H9 (cell line): ENCODE measurements at regions not wholly inside any gene's neighbourhood (a gene's known extent, or its start where the extent isn't known, plus 50 kb on each side); places are given as distances from the start of the nearest gene placed in this dataset.

Source experiments
- DNase-seq: peaks from one replicate; pipeline ENCODE4 v3.0.0-alpha.2; 2017
- H2AFZ ChIP-seq: one replicate; pipeline ENCODE4 v1.6.1; 2013; ENCODE audit warnings: mild to moderate bottlenecking, low read length, control low read depth, moderate library complexity
- H2AK5ac ChIP-seq: 2 replicates; pipeline ENCODE4 v1.6.1; 2013; ENCODE audit warnings: low read length, control low read depth, mixed read lengths; ENCODE audit not compliant: insufficient read length
- H2BK120ac ChIP-seq: one replicate; pipeline ENCODE4 v1.6.1; 2013; ENCODE audit warnings: low read depth, mild to moderate bottlenecking, low read length, control low read depth, inconsistent platforms; ENCODE audit not compliant: poor library complexity, severe bottlenecking
- H2BK12ac ChIP-seq: 2 replicates; pipeline ENCODE4 v1.6.1; 2013; ENCODE audit warnings: low read length, control low read depth, mixed read lengths, low read depth; ENCODE audit not compliant: insufficient read length
- H2BK15ac ChIP-seq: 2 replicates; pipeline ENCODE4 v1.6.1; 2013; ENCODE audit warnings: low read depth, low read length, control low read depth
- H2BK20ac ChIP-seq: one replicate; pipeline ENCODE4 v1.6.1; 2013; ENCODE audit warnings: low read depth, mild to moderate bottlenecking, low read length, control low read depth, inconsistent platforms; ENCODE audit not compliant: poor library complexity, severe bottlenecking
- H2BK5ac ChIP-seq: 2 replicates; pipeline ENCODE4 v1.6.1; 2013; ENCODE audit warnings: low read length, control low read depth, mixed read lengths; ENCODE audit not compliant: insufficient read length
- H3K14ac ChIP-seq: 2 replicates; pipeline ENCODE4 v1.6.1; 2013; ENCODE audit warnings: low read length, control low read depth; ENCODE audit not compliant: insufficient read depth
- H3K18ac ChIP-seq: 2 replicates; pipeline ENCODE4 v1.6.1; 2013; ENCODE audit warnings: low read depth, mild to moderate bottlenecking, mixed read lengths, low read length, control low read depth; ENCODE audit not compliant: insufficient read length
- H3K23ac ChIP-seq: 2 replicates; pipeline ENCODE4 v1.6.1; 2013; ENCODE audit warnings: low read length, control low read depth, mixed read lengths, low read depth; ENCODE audit not compliant: insufficient read length
- H3K23me2 ChIP-seq: 2 replicates; pipeline ENCODE4 v1.6.1; 2013; ENCODE audit warnings: low read depth, mild to moderate bottlenecking, mixed read lengths, low read length, control low read depth; ENCODE audit not compliant: insufficient read length, poor library complexity, severe bottlenecking
- H3K27ac ChIP-seq: 2 replicates; pipeline ENCODE4 v1.5.1; 2013; ENCODE audit warnings: low read length, control low read depth, mixed read lengths, low read depth; ENCODE audit not compliant: insufficient read length
- H3K27me3 ChIP-seq: 2 replicates; pipeline ENCODE4 v1.6.1; 2013; ENCODE audit warnings: low read length, control low read depth, inconsistent platforms; ENCODE audit not compliant: insufficient read depth
- H3K4ac ChIP-seq: 2 replicates; pipeline ENCODE4 v1.6.1; 2013; ENCODE audit warnings: low read depth, mild to moderate bottlenecking, control low read depth, inconsistent platforms, low read length, moderate library complexity
- H3K4me1 ChIP-seq: 2 replicates; pipeline ENCODE4 v1.6.1; 2013; ENCODE audit warnings: low read length, control low read depth, inconsistent platforms; ENCODE audit not compliant: insufficient read depth
- H3K4me2 ChIP-seq: 2 replicates; pipeline ENCODE4 v1.6.1; 2013; ENCODE audit warnings: low read length, control low read depth, mixed read lengths; ENCODE audit not compliant: insufficient read length, insufficient read depth
- H3K56ac ChIP-seq: 2 replicates; pipeline ENCODE4 v1.6.1; 2013; ENCODE audit warnings: low read depth, mild to moderate bottlenecking, mixed read lengths, low read length, control low read depth; ENCODE audit not compliant: insufficient read length
- H3K79me1 ChIP-seq: 2 replicates; pipeline ENCODE4 v1.6.1; 2013; ENCODE audit warnings: low read depth, mild to moderate bottlenecking, moderate library complexity, low read length, control low read depth, inconsistent platforms; ENCODE audit not compliant: insufficient read depth, poor library complexity, severe bottlenecking
- H3K79me2 ChIP-seq: 2 replicates; pipeline ENCODE4 v1.6.1; 2013; ENCODE audit warnings: low read length, control low read depth, inconsistent platforms; ENCODE audit not compliant: insufficient read depth
- H3K9ac ChIP-seq: 2 replicates; pipeline ENCODE4 v1.6.1; 2013; ENCODE audit warnings: low read length, control low read depth, mixed read lengths; ENCODE audit not compliant: insufficient read length; ENCODE audit errors: extremely low read depth
- H3K9me3 ChIP-seq: one replicate; pipeline ENCODE4 v1.6.1; 2013; ENCODE audit warnings: low read depth, low read length, inconsistent platforms; ENCODE audit not compliant: control insufficient read depth
- H3T11ph ChIP-seq: one replicate; pipeline ENCODE4 v1.6.1; 2013; ENCODE audit warnings: mild to moderate bottlenecking, low read length, control low read depth, inconsistent platforms
- H4K20me1 ChIP-seq: one replicate; pipeline ENCODE4 v1.6.1; 2013; ENCODE audit not compliant: control insufficient read depth, insufficient read length, insufficient read depth
- H4K5ac ChIP-seq: 2 replicates; pipeline ENCODE4 v1.6.1; 2013; ENCODE audit warnings: low read depth, mild to moderate bottlenecking, mixed read lengths, low read length, control low read depth; ENCODE audit not compliant: insufficient read length
- H4K8ac ChIP-seq: replicated peaks from 2 replicates; pipeline ENCODE4 v1.6.1; 2013; ENCODE audit warnings: low read length, control low read depth, mixed read lengths, low read depth; ENCODE audit not compliant: insufficient read length
- H4K91ac ChIP-seq: 2 replicates; pipeline ENCODE4 v1.6.1; 2013; ENCODE audit warnings: low read depth, mild to moderate bottlenecking, moderate library complexity, mixed read lengths, low read length, control low read depth; ENCODE audit not compliant: insufficient read length
- H3K27ac Mint-ChIP-seq, 3 experiments: 2 replicates in 2 of 3; 3 replicates in 1 of 3; pipeline ENCODE4 v1.8.0; 2020 to 2021; ENCODE audit warnings: mixed read lengths in 3 of 3, mild to moderate bottlenecking in 1 of 3, moderate library complexity in 1 of 3
- H3K27me3 Mint-ChIP-seq: 2 replicates; pipeline ENCODE4 v1.8.0; 2021; ENCODE audit warnings: low read depth, mild to moderate bottlenecking, moderate library complexity, mixed read lengths
- H3K36me3 Mint-ChIP-seq, 3 experiments: 2 replicates in 2 of 3; 3 replicates in 1 of 3; pipeline ENCODE4 v1.8.0; 2020 to 2021; ENCODE audit warnings: low read depth in 3 of 3, mixed read lengths in 3 of 3; ENCODE audit not compliant: insufficient read depth in 1 of 3
- H3K4me1 Mint-ChIP-seq, 2 experiments: 2 replicates each; pipeline ENCODE4 v1.8.0; 2020; ENCODE audit warnings: mixed read lengths in 2 of 2
- H3K4me3 Mint-ChIP-seq, 2 experiments: 2 replicates in 1 of 2; 3 replicates in 1 of 2; pipeline ENCODE4 v1.8.0; 2020 to 2021; ENCODE audit warnings: mild to moderate bottlenecking in 2 of 2, mixed read lengths in 2 of 2, moderate library complexity in 1 of 2
- H3K9me3 Mint-ChIP-seq, 2 experiments: 2 replicates in 1 of 2; 3 replicates in 1 of 2; pipeline ENCODE4 v1.8.0; 2020; ENCODE audit warnings: mild to moderate bottlenecking in 2 of 2, mixed read lengths in 2 of 2, moderate library complexity in 1 of 2
- CTCF ChIP-seq: fragments of 200-600 bp; sonication (generic); conservative IDR thresholded peaks from 3 replicates; pipeline ENCODE4 v1.8.0; 2021; ENCODE audit warnings: antibody characterized with exemption, mild to moderate bottlenecking
- WGBS: extraction: QIAGEN DNeasy Blood & Tissue Kit; methylation state at CpG from one replicate; pipeline ENCODE4 v1.1.7; 2013; ENCODE audit warnings: missing lambda C conversion rate, low lambda C conversion rate, mixed read lengths; ENCODE audit not compliant: insufficient read length; ENCODE audit errors: extremely low coverage; 5-methylcytosine and 5-hydroxymethylcytosine counted together

GRCh38 chr2:129129087-129129486 lies 810.4 kb upstream of the HS6ST1 start:
- Mint-ChIP-seq H3K36me3 (peaks cover 0 to 5% (median 0%) of the 10 kb centered on the region in 3 experiments; a peak in 1 of 7 replicates), H3K9me3 (peaks cover 6% of the 10 kb centered on the region in 2 experiments; a peak in 3 of 5 replicates), H3K27ac (no peak overlapping the region), H3K4me3 (no peak overlapping the region), H3K4me1 (peaks cover 8% of the 10 kb centered on the region in 2 experiments), H3K27me3 (no peaks in the 10 kb centered on the region)
- H2BK12ac ChIP-seq: no peak overlapping the region
- no peak overlapping the region for H2BK120ac ChIP-seq
- H3K23me2 ChIP-seq: no peaks in the 10 kb centered on the region
- no peak overlapping the region for H3K4ac ChIP-seq
- H2BK15ac ChIP-seq: no peak overlapping the region
- no peak overlapping the region for H2AFZ ChIP-seq
- no peak overlapping the region for H4K91ac ChIP-seq
- no peaks in the 10 kb centered on the region for H3K9me3 ChIP-seq
- no peaks in the 10 kb centered on the region for H4K20me1 ChIP-seq
- H3K23ac ChIP-seq: no peak overlapping the region
- H3K4me1 ChIP-seq: no peaks in the 10 kb centered on the region
- no peak overlapping the region for H3T11ph ChIP-seq
- H3K4me2 ChIP-seq: no peak overlapping the region
- no peak for DNase-seq
- H3K79me2 ChIP-seq: no peaks in the 10 kb centered on the region
- no peak overlapping the region for H2BK5ac ChIP-seq
- no peak for TF ChIP-seq CTCF
- no peak overlapping the region for H3K56ac ChIP-seq
- no peak overlapping the region for H2BK20ac ChIP-seq
- H3K9ac ChIP-seq: no peak overlapping the region
- H3K27ac ChIP-seq: no peak overlapping the region
- H4K5ac ChIP-seq: no peak overlapping the region
- no peak overlapping the region for H3K18ac ChIP-seq
- H3K14ac ChIP-seq: no peak overlapping the region
- no peaks in the 10 kb centered on the region for H3K79me1 ChIP-seq
- H3K27me3 ChIP-seq: no peaks in the 10 kb centered on the region
- no peak overlapping the region for H4K8ac ChIP-seq
- no CpG with 5 or more reads among the region's 4 CpGs for WGBS
- H2AK5ac ChIP-seq: no peak overlapping the region
